ENCODE measurements at regions not wholly inside any gene's neighbourhood (a gene's known extent, or its start where the extent isn't known, plus 50 kb on each side); places are given as distances from the start of the nearest gene placed in this dataset.

- H3K9me3 ChIP-seq: peaks cover 0 to 12% (median 0%) of the 10 kb centered on the region in 11 donors
- DNase-seq (no peak), ATAC-seq (no peak)
- no peaks in the 10 kb centered on the region for H3K27me3 ChIP-seq
- 76 to 78% methylated on average over 2 of the region's 2 CpGs for WGBS, 2 donors
- no peaks in the 10 kb centered on the region for H3K36me3 ChIP-seq
- H3K4me3 ChIP-seq: no peak overlapping the region
- TF ChIP-seq, protein P1, sequence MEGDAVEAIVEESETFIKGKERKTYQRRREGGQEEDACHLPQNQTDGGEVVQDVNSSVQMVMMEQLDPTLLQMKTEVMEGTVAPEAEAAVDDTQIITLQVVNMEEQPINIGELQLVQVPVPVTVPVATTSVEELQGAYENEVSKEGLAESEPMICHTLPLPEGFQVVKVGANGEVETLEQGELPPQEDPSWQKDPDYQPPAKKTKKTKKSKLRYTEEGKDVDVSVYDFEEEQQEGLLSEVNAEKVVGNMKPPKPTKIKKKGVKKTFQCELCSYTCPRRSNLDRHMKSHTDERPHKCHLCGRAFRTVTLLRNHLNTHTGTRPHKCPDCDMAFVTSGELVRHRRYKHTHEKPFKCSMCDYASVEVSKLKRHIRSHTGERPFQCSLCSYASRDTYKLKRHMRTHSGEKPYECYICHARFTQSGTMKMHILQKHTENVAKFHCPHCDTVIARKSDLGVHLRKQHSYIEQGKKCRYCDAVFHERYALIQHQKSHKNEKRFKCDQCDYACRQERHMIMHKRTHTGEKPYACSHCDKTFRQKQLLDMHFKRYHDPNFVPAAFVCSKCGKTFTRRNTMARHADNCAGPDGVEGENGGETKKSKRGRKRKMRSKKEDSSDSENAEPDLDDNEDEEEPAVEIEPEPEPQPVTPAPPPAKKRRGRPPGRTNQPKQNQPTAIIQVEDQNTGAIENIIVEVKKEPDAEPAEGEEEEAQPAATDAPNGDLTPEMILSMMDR (IDR thresholded peaks at IDR 0.05): no peak
- intact Hi-C loops (cut with DNase I): no loop called here
- H3K27ac ChIP-seq: no peak overlapping the region
- no peaks in the 10 kb centered on the region for H3K4me1 ChIP-seq
These were observed 979.5 kb upstream of the FAM98A start for GRCh38 chr2:34578641-34579040.

- intact Hi-C loops (cut with DNase I): no loop called here
- H3K27me3 ChIP-seq: no peaks in the 10 kb centered on the region
- peaks cover 0 to 5% (median 0%) of the 10 kb centered on the region in 11 donors for H3K9me3 ChIP-seq
- H3K4me1 ChIP-seq: no peaks in the 10 kb centered on the region
- no peak for ATAC-seq
- no peak overlapping the region for H3K4me3 ChIP-seq
- DNase-seq: no peak
- no peaks in the 10 kb centered on the region for H3K36me3 ChIP-seq
- TF ChIP-seq, protein P1 (IDR thresholded peaks at IDR 0.05): peak in 5 of 9 donors; percentile 16 to 40 (median 22)
- no peak overlapping the region for H3K27ac ChIP-seq
- 52 to 75% methylated on average over 7 of the region's 7 CpGs for WGBS, 2 donors
These were observed 971.3 kb upstream of the FAM98A start for GRCh38 chr2:34570266-34570872.

DNA sequence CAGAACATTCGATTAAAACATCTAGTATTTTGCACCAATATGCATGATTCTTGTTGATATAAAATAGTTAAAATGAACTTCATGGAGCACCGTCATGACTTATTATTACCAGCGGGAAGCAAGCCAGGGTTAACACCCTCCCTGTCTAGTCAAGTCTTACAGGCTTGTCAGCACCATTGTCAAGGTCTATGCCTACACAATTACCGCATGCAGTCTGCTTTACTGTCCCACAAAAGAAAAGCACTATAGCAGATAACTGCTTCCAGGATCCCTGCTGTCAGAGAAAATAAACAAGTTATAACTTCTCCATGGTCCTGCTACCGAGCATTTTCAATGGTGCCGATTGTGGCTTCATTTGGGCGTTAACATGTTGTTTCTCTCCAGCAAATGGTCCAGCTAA lies 968.0 kb upstream of the FAM98A start:
- Histone ChIP-seq H3K27ac (no peak overlapping the region), H3K4me3 (no peak overlapping the region), H3K9me3 (peaks cover 0 to 2% (median 0%) of the 10 kb centered on the region in 11 donors), H3K27me3 (no peaks in the 10 kb centered on the region), H3K36me3 (no peaks in the 10 kb centered on the region), H3K4me1 (no peaks in the 10 kb centered on the region)
- intact Hi-C loops (cut with DNase I): loop anchor here in 1 of 10 donors (10.0 kb wide), 1 partner anchor 892 kb away; no protein-coding TSS in a partner anchor
- TF ChIP-seq, protein P1 (IDR thresholded peaks at IDR 0.05): no peak
- ATAC-seq: no peak
- no peak for DNase-seq
- WGBS, 2 donors: 40 to 46% methylated on average over 7 of the region's 7 CpGs

- Histone ChIP-seq H3K27me3 (no peaks in the 10 kb centered on the region), H3K36me3 (no peaks in the 10 kb centered on the region), H3K4me3 (no peak overlapping the region), H3K9me3 (peaks cover 0 to 20% (median 0%) of the 10 kb centered on the region in 11 donors), H3K4me1 (no peaks in the 10 kb centered on the region), H3K27ac (no peak overlapping the region)
- no peak for DNase-seq
- TF ChIP-seq, protein P1 (IDR thresholded peaks at IDR 0.05): no peak
- no peak for ATAC-seq
- intact Hi-C loops (cut with DNase I): no loop called here
- 91 to 93% methylated on average over 5 of the region's 5 CpGs for whole genome bisulfite sequencing, 2 donors
These were observed 953.2 kb upstream of the FAM98A start for GRCh38 chr2:34552337-34552736.

Data from heart right ventricle (tissue), 16 donors.